ENCODE measurements at regions not wholly inside any gene's neighbourhood (a gene's known extent, or its start where the extent isn't known, plus 50 kb on each side); places are given as distances from the start of the nearest gene placed in this dataset.

- H4K5ac ChIP-seq (ENCODE audit: low read depth, low read length), result no peak overlapping the region
- H4K8ac ChIP-seq (ENCODE audit: low read depth in 2 of 2, low read length in 2 of 2), result no peak overlapping the region
- H3K4me3 ChIP-seq (ENCODE audit: insufficient read depth, low read depth, low read length), result no peak overlapping the region
- H3K9me3 ChIP-seq (ENCODE audit: control insufficient read depth, insufficient read depth, low read length), result no peaks in the 10 kb centered on the region
- H3K18ac ChIP-seq (ENCODE audit: low read depth, low read length), result no peak overlapping the region
- ChIA-PET CTCF (no interaction called here), POLR2A (ENCODE audit: unreplicated experiment) (no interaction called here)
- H3K4ac ChIP-seq (ENCODE audit: low read depth, low read length), result no peak overlapping the region
- no peak overlapping the region for H2AK5ac ChIP-seq (ENCODE audit: low read depth, low read length)
- no peak overlapping the region for H3K27ac ChIP-seq (ENCODE audit: insufficient read depth, low read length)
- no peak overlapping the region for H2BK5ac ChIP-seq (ENCODE audit: low read depth, low read length, poor library complexity, severe bottlenecking)
- H3K14ac ChIP-seq (replicated peaks; ENCODE audit: low read depth, low read length), result no peak overlapping the region
- no peaks in the 10 kb centered on the region for H3K9me1 ChIP-seq (ENCODE audit: insufficient read depth, low read length)
- no peak overlapping the region for H2BK15ac ChIP-seq (ENCODE audit: low read depth, low read length)
- H3K9ac ChIP-seq (ENCODE audit: low read depth, low read length), result no peak overlapping the region
- no peak overlapping the region for H4K91ac ChIP-seq (ENCODE audit: insufficient read depth, low read depth, low read length)
- in situ Hi-C loops (cut with MboI; ENCODE audit: low sequenced_read_pairs), result no loop called here
- no peaks in the 10 kb centered on the region for H3K27me3 ChIP-seq (ENCODE audit: control insufficient read depth, insufficient read depth, low read length)
- no peak overlapping the region for H2AK9ac ChIP-seq (replicated peaks; ENCODE audit: low read depth, low read length, poor library complexity)
- 80% methylated on average over 1 of the region's 5 CpGs; no CpG with 5 or more reads in 1 of the 2 experiments for WGBS, 2 experiments (ENCODE audit: extremely low coverage in 2 of 2, insufficient read length in 1 of 2)
- no peak overlapping the region for H3K56ac ChIP-seq (ENCODE audit: extremely low read depth, insufficient read depth, low read length)
- H4K20me1 ChIP-seq (ENCODE audit: insufficient read depth, low read length), result no peaks in the 10 kb centered on the region
- no peak overlapping the region for H3K23ac ChIP-seq (ENCODE audit: low read depth, low read length)
- no TSS peak for BruUV-seq (replicated peaks)
- no peak for ATAC-seq (ENCODE audit: low read depth)
- H3K4me1 ChIP-seq (ENCODE audit: control insufficient read depth, insufficient read depth, low read length), result no peaks in the 10 kb centered on the region
- TF ChIP-seq, protein P1, sequence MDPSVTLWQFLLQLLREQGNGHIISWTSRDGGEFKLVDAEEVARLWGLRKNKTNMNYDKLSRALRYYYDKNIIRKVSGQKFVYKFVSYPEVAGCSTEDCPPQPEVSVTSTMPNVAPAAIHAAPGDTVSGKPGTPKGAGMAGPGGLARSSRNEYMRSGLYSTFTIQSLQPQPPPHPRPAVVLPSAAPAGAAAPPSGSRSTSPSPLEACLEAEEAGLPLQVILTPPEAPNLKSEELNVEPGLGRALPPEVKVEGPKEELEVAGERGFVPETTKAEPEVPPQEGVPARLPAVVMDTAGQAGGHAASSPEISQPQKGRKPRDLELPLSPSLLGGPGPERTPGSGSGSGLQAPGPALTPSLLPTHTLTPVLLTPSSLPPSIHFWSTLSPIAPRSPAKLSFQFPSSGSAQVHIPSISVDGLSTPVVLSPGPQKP (IDR thresholded peaks at IDR 0.05; ENCODE audit: borderline replicate concordance, low read depth, low read length), result no peak
- TF ChIP-seq POLR2A (IDR thresholded peaks at IDR 0.05; ENCODE audit: low read depth, low read length) (no peak), CTCF (conservative IDR thresholded peaks at IDR 0.05; ENCODE audit: low read depth, low read length) (no peak), MAFK (IDR thresholded peaks at IDR 0.05; ENCODE audit: low read depth, low read length) (no peak), FOS (IDR thresholded peaks at IDR 0.05; ENCODE audit: low read depth, low read length) (no peak), MXI1 (IDR thresholded peaks at IDR 0.05; ENCODE audit: borderline replicate concordance, low read depth, low read length) (no peak), CEBPB (IDR thresholded peaks at IDR 0.05; ENCODE audit: low read depth, low read length) (no peak), RCOR1 (IDR thresholded peaks at IDR 0.05; ENCODE audit: insufficient replicate concordance, low read length) (no peak)
- H2BK120ac ChIP-seq (ENCODE audit: low read depth, low read length), result no peak overlapping the region
- no peak overlapping the region for H2BK20ac ChIP-seq (ENCODE audit: low read depth, low read length)
- H3K4me2 ChIP-seq (ENCODE audit: low read depth, low read length), result no peak overlapping the region
- no peaks in the 10 kb centered on the region for H3K79me1 ChIP-seq (ENCODE audit: low read depth in 1 of 2, low read length in 2 of 2)
- dilution Hi-C loops (cut with HindIII; ENCODE audit: low sequenced_read_pairs, unreplicated experiment), result no loop called here
- intact Hi-C loops (cut with micrococcal nuclease), result no loop called here
- H2AFZ ChIP-seq (replicated peaks; ENCODE audit: low read length, poor library complexity), result no peak overlapping the region
- DNase-seq, result no peak
- H3K36me3 ChIP-seq (ENCODE audit: control insufficient read depth, insufficient read depth, low read length), result no peaks in the 10 kb centered on the region
These were observed 127.1 kb downstream of the KIF4B start for GRCh38 chr5:155140646-155141045.
